Pancreas (tissue), 10 donors: ENCODE measurements at regions not wholly inside any gene's neighbourhood (a gene's known extent, or its start where the extent isn't known, plus 50 kb on each side); places are given as distances from the start of the nearest gene placed in this dataset.

Source experiments
- ATAC-seq, 4 donors: fragments of 200-7000 bp; cut with Tn5 transposase; one replicate each; pipeline versions ENCODE4 v1.8.0 to v1.9.1; 2020; ENCODE audit warnings: mild to moderate bottlenecking in 4 of 4, moderate library complexity in 4 of 4
- DNase-seq, 6 donors: peaks; one replicate each; pipeline ENCODE4 v3.0.0-alpha.2; 2020
- FAIRE-seq: peaks from 2 replicates; lab custom pipeline; 2012; peaks lifted over from hg19 to GRCh38; lab: Jason Lieb, UNC
- H3K27ac ChIP-seq, 4 donors: fragments of 200-600 bp; sonication (generic); 1 replicate in 3 of 4; 2 replicates in 1 of 4; pipeline versions ENCODE4 v1.5.0 to v1.8.0; 2020
- H3K27me3 ChIP-seq, 4 donors: fragments of 200-600 bp; one replicate each; pipeline ENCODE4 v1.8.0; 2021
- H3K36me3 ChIP-seq, 3 donors: fragments of 200-600 bp; sonication (generic) in 1 of 3; one replicate each; pipeline versions ENCODE4 v1.5.0 to v1.8.0; 2020 to 2021
- H3K4me1 ChIP-seq, 3 donors: fragments of 200-600 bp; one replicate each; pipeline ENCODE4 v1.8.0; 2021
- H3K4me3 ChIP-seq, 4 donors: fragments of 200-600 bp; sonication (generic) in 2 of 4; one replicate each; pipeline versions ENCODE4 v1.5.0 to v1.8.0; 2020 to 2021
- H3K9me3 ChIP-seq, 4 donors: fragments of 200-600 bp; one replicate each; pipeline ENCODE4 v1.8.0; 2021
- WGBS, 2 donors: extraction: QIAGEN DNeasy Blood & Tissue Kit; methylation state at CpG; one replicate each; pipeline ENCODE4 v1.1.7; 2013; 5-methylcytosine and 5-hydroxymethylcytosine counted together
- intact Hi-C, 3 donors: fragments of 100-400 bp; cut with DNase I; formaldehyde crosslinking; loops; one replicate each; pipeline versions ENCODE4 v1.11.1 to v1.14.2; 2022
- TF ChIP-seq, protein P1 (sequence below), 4 donors: fragments of 200-600 bp; sonication (generic) in 3 of 4; IDR thresholded peaks; one replicate each; pipeline versions ENCODE4 v1.5.0 to v1.8.0; 2021; ENCODE audit warnings: antibody characterized with exemption in 4 of 4
- donor health status: healthy with polysubstance abuse.
- donor health status: DM: no; HTN: no; CAD: no; lungs with moderate emphysema.
- donor health status: DM: no; HTN: no; CAD: no.
- donor health status: control.
- donor health status: control.
- donor health status: Bipolar disorder and iron deficiency.
- donor health status: DM: yes; HTN: yes; CAD: no.
- donor health status: DM: no; HTN: no; CAD: no.
- donor health status: DM: no; HTN: no; CAD: no.
- donor health status: DM: yes; HTN: yes; CAD: no.

DNA sequence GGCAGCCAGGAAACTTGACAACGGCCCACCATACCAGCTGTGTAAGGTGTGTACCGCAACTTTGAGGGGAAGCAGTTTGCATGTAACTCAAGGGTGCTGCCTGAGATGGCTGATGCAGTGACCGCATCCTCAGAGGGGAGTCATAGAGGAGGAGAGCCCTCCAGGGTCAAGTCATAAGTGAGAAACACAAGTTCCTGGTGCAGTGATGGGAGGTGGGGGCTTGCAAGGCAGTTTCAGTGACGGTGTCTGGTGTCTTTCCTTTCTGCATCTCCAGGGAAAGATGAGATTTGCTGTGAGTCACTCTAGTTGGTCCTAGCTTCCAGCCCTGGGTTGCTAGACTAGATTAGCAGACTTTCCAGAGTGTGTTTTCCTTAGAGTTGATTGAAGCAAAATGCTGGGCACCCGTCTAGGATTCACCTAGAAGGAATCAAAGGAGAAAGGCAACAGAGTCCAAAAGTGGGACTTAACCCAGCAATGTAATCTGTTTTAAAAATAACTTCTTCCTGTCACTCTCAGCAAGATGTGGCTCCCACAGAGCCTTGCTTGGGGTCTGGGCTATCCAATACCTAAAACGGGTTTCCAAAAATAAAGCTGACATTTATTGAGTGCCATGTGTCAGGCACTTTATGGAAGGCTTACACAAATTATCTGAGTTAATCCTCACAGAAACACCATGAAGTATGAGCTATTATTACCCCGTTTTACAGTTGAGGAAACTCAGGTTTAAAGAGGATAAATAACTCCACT is 265.4 kb upstream of the PLET1 start:
- no peak overlapping the region for H3K27ac ChIP-seq
- FAIRE-seq (no peak), ATAC-seq (no peak), DNase-seq (no peak)
- TF ChIP-seq, protein P1, sequence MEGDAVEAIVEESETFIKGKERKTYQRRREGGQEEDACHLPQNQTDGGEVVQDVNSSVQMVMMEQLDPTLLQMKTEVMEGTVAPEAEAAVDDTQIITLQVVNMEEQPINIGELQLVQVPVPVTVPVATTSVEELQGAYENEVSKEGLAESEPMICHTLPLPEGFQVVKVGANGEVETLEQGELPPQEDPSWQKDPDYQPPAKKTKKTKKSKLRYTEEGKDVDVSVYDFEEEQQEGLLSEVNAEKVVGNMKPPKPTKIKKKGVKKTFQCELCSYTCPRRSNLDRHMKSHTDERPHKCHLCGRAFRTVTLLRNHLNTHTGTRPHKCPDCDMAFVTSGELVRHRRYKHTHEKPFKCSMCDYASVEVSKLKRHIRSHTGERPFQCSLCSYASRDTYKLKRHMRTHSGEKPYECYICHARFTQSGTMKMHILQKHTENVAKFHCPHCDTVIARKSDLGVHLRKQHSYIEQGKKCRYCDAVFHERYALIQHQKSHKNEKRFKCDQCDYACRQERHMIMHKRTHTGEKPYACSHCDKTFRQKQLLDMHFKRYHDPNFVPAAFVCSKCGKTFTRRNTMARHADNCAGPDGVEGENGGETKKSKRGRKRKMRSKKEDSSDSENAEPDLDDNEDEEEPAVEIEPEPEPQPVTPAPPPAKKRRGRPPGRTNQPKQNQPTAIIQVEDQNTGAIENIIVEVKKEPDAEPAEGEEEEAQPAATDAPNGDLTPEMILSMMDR (IDR thresholded peaks at IDR 0.05): no peak
- H3K4me3 ChIP-seq: no peak overlapping the region
- H3K9me3 ChIP-seq: no peaks in the 10 kb centered on the region
- H3K4me1 ChIP-seq: no peaks in the 10 kb centered on the region
- intact Hi-C loops: no loop called here
- H3K36me3 ChIP-seq: no peaks in the 10 kb centered on the region
- H3K27me3 ChIP-seq: no peaks in the 10 kb centered on the region
- WGBS, 2 donors: 55 to 69% methylated on average over 7 of the region's 7 CpGs

DNA sequence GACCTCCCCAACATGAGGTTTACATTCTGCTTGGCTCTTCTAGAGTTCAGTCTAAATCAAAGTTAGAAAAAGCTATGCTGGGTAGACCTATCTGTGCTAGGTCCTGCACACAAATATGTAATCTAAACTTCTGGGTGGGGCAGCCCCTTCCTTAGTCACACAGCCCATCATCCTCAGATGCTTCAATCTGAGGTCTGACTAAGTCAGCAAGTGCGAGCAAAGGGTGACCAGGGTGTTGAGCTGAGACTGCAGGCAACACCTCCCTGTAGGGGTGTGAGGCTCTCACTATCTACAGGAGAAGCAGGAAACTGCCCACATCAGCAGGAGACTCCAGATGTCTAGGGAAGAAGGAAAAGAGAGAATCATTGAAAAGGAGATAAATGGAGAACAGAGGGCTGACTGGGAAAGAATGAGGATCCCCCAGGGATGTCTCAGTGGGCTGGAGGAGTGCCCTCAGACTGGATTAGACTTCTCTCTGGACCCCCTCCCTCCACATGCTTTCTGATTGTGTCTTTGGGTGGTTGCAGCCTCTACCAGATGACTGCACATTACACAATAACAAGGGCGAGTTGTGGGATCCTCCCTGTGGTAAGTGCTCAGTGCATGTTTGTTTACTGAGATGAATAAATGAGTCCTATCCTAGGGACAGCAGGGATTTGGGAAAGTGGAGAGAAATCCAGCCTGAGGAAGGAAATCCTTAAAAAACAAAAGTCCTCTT is 266.2 kb upstream of the PLET1 start:
- ATAC-seq: no peak
- no peaks in the 10 kb centered on the region for H3K4me1 ChIP-seq
- no peak for DNase-seq
- no peak for FAIRE-seq
- TF ChIP-seq, protein P1 (IDR thresholded peaks at IDR 0.05): no peak
- intact Hi-C loops: no loop called here
- no peaks in the 10 kb centered on the region for H3K36me3 ChIP-seq
- H3K27ac ChIP-seq: no peak overlapping the region
- no peaks in the 10 kb centered on the region for H3K9me3 ChIP-seq
- H3K4me3 ChIP-seq: no peak overlapping the region
- H3K27me3 ChIP-seq: no peaks in the 10 kb centered on the region
- 51 to 61% methylated on average over 2 of the region's 2 CpGs for WGBS, 2 donors

DNA sequence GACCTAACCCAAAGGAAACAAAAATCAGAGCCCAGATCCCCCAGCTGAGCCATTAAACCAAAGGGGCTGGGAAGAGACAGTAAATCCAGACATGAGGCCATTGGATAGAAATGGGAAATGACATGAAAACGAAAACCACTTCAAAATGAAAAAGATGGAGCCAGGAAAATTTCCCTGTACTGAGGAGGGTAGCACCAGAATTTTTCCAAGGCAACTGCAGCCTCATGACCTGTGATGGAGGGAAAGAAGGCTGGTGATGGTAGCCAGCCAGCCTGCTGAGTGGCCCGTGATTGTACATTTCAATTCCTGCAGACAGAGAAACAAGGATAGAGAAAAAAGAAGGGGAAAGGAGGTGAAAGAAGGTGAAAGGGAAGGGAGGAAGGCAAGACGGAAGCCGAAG is 268.4 kb upstream of the PLET1 start:
- no peaks in the 10 kb centered on the region for H3K4me1 ChIP-seq
- FAIRE-seq (no peak), ATAC-seq (no peak), DNase-seq (no peak)
- no peaks in the 10 kb centered on the region for H3K36me3 ChIP-seq
- no peaks in the 10 kb centered on the region for H3K27me3 ChIP-seq
- intact Hi-C loops: no loop called here
- TF ChIP-seq, protein P1 (IDR thresholded peaks at IDR 0.05): no peak
- 58 to 66% methylated on average over 4 of the region's 4 CpGs for WGBS, 2 donors
- no peaks in the 10 kb centered on the region for H3K9me3 ChIP-seq
- H3K4me3 ChIP-seq: no peak overlapping the region
- H3K27ac ChIP-seq: no peak overlapping the region

DNA sequence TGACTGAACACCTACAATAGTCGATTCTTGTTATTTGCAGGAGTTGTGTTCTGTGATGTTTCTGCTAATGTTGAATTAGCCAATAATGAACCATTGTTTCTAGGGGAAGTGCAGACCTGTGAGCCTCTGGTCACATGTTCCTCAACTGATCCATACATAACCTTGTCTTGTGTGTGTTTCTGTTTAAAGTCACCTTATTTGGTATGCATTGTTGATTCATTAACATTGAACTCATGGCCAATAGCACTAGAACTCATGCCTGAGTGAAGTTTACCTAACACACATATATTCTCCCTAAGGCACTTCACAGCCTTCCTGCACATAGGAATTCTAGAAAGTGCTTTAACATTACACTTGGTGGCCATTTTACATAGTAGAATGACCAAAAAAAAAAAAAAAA is 271.8 kb upstream of the PLET1 start:
- intact Hi-C loops: no loop called here
- 34 to 37% methylated on average over 1 of the region's 1 CpG for WGBS, 2 donors
- TF ChIP-seq, protein P1 (IDR thresholded peaks at IDR 0.05): no peak
- FAIRE-seq (no peak), DNase-seq (no peak), ATAC-seq (no peak)
- H3K36me3 ChIP-seq: no peaks in the 10 kb centered on the region
- no peaks in the 10 kb centered on the region for H3K27me3 ChIP-seq
- no peaks in the 10 kb centered on the region for H3K4me1 ChIP-seq
- no peak overlapping the region for H3K27ac ChIP-seq
- no peak overlapping the region for H3K4me3 ChIP-seq
- H3K9me3 ChIP-seq: no peaks in the 10 kb centered on the region

DNA sequence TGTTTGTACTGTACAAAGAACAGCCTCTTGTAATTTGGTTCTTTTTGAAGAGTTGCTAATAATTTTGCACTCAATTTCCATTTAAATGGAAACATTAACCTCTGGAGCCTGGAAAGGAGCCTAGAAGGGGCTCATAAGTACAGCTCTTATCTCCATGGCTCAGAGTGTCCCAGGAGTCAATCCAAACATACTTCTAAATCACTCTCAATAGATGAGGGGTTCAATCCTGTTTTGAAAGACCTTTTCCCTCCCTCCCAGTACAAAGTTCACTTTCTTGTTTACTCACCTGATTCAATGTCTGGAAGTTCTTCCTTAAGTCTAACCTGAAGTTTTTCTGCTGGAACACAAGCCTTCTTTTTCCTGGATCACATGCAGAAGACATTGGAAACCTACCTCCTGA is 273.0 kb upstream of the PLET1 start:
- no peak for FAIRE-seq
- Histone ChIP-seq H3K4me1 (no peaks in the 10 kb centered on the region), H3K4me3 (no peak overlapping the region), H3K27me3 (no peaks in the 10 kb centered on the region), H3K9me3 (no peaks in the 10 kb centered on the region), H3K36me3 (no peaks in the 10 kb centered on the region), H3K27ac (no peak overlapping the region)
- no peak for ATAC-seq
- DNase-seq: no peak
- intact Hi-C loops: no loop called here
- TF ChIP-seq, protein P1 (IDR thresholded peaks at IDR 0.05): no peak
